Omental fat pad (tissue), 3 donors: ENCODE measurements at regions not wholly inside any gene's neighbourhood (a gene's known extent, or its start where the extent isn't known, plus 50 kb on each side); places are given as distances from the start of the nearest gene placed in this dataset.

ENCODE experiments used
- ATAC-seq: fragments of 150-250 bp; one replicate; pipeline ENCODE4 v1.9.1; 2016; ENCODE audit warnings: mild to moderate bottlenecking, moderate library complexity; ENCODE audit not compliant: low FRiP score
- DNase-seq: peaks from one replicate; pipeline ENCODE4 v3.0.0-alpha.2; 2019; ENCODE audit warnings: low spot score
- CTCF ChIP-seq, 3 donors: fragments of 450-650 bp; IDR thresholded peaks; one replicate each; pipeline ENCODE4 v1.5.1; 2016 to 2017; ENCODE audit warnings: antibody characterized with exemption in 3 of 3, mild to moderate bottlenecking in 3 of 3, moderate library complexity in 2 of 3

GRCh38 chr7:73971322-73971703, 56.7 kb upstream of the ELN start:
- no peak for ATAC-seq
- TF ChIP-seq CTCF (IDR thresholded peaks at IDR 0.05): no peak
- no peak for DNase-seq

- ATAC-seq: no peak
These were observed 56.1 kb upstream of the ELN start for GRCh38 chr7:73971704-73972341.

GRCh38 chr7:73972614-73973013, 55.4 kb upstream of the ELN start:
- ATAC-seq (no peak), DNase-seq (no peak)
- TF ChIP-seq CTCF (IDR thresholded peaks at IDR 0.05): no peak

More at GRCh38 chr7:73971704-73972341, 56.1 kb upstream of the ELN start:
- DNase-seq: no peak
- TF ChIP-seq CTCF (IDR thresholded peaks at IDR 0.05): no peak

GRCh38 chr7:73973091-73973490, 54.9 kb upstream of the ELN start:
- DNase-seq: no peak
- no peak for TF ChIP-seq CTCF (IDR thresholded peaks at IDR 0.05)
- no peak for ATAC-seq

- no peak for TF ChIP-seq CTCF (IDR thresholded peaks at IDR 0.05)
- no peak for ATAC-seq
- no peak for DNase-seq
These were observed 53.6 kb upstream of the ELN start for GRCh38 chr7:73974101-73974947.

GRCh38 chr7:73974948-73975926, 52.7 kb upstream of the ELN start:
- ATAC-seq (no peak), DNase-seq (no peak)
- no peak for TF ChIP-seq CTCF (IDR thresholded peaks at IDR 0.05)
